PC-3 (cell line): ENCODE measurements at regions not wholly inside any gene's neighbourhood (a gene's known extent, or its start where the extent isn't known, plus 50 kb on each side); places are given as distances from the start of the nearest gene placed in this dataset.

Experiments
- ATAC-seq: fragments of 200-7000 bp; cut with Tn5 transposase; 2 replicates; pipeline ENCODE4 v1.9.1; 2020; ENCODE audit warnings: mild to moderate bottlenecking, moderate library complexity
- BruUV-seq: library from RNA; stranded (reverse); fragments of 400-500 nt; replicated peaks from 2 replicates; lab custom pipeline; 2021; lab: Mats Ljungman, UMichigan
- CTCF ChIA-PET: fragments of 300-600 bp; sonication (Branson Sonifier 250); formaldehyde crosslinking; loops from one replicate; lab custom pipeline; 2022; ENCODE audit warnings: antibody characterized with exemption; lab: Charles Lee
- POLR2A ChIA-PET: fragments of 300-600 bp; sonication (Branson Sonifier 250); formaldehyde crosslinking; loops from one replicate; lab custom pipeline; 2022; ENCODE audit warnings: antibody characterized with exemption; ENCODE audit not compliant: unreplicated experiment; lab: Charles Lee
- DNase-seq: peaks from one replicate; pipeline ENCODE4 v3.0.0-alpha.2; 2015
- H2AFZ ChIP-seq: fragments of 300-600 bp; sonication (generic); 2 replicates; pipeline ENCODE4 v1.6.0; 2016; ENCODE audit warnings: antibody characterized with exemption, low read length
- H3F3A ChIP-seq: fragments of 300-600 bp; sonication (generic); one replicate; pipeline ENCODE4 v1.6.0; 2017; ENCODE audit warnings: antibody characterized with exemption, low read length, control low read depth, mild to moderate bottlenecking; ENCODE audit not compliant: unreplicated experiment
- H3K27ac ChIP-seq: fragments of 300-600 bp; sonication (generic); 2 replicates; pipeline ENCODE4 v1.5.1; 2016; ENCODE audit warnings: mild to moderate bottlenecking, low read length
- H3K27me3 ChIP-seq: fragments of 300-600 bp; sonication (generic); 2 replicates; pipeline ENCODE4 v1.6.1; 2016; ENCODE audit warnings: low read length, mixed read lengths
- H3K36me3 ChIP-seq: fragments of 300-600 bp; sonication (generic); 2 replicates; pipeline ENCODE4 v1.6.1; 2016; ENCODE audit warnings: low read depth, mixed run types, low read length, mixed read lengths
- H3K4me1 ChIP-seq: fragments of 300-600 bp; sonication (generic); 2 replicates; pipeline ENCODE4 v1.5.1; 2016; ENCODE audit warnings: low read length; ENCODE audit not compliant: insufficient read depth
- H3K4me2 ChIP-seq: fragments of 300-600 bp; sonication (generic); 2 replicates; pipeline ENCODE4 v1.6.0; 2016; ENCODE audit warnings: low read length
- H3K4me3 ChIP-seq: fragments of 300-600 bp; sonication (generic); 2 replicates; pipeline ENCODE4 v1.5.1; 2016; ENCODE audit warnings: mild to moderate bottlenecking, low read length, mixed read lengths
- H3K79me2 ChIP-seq: fragments of 300-600 bp; sonication (generic); 2 replicates; pipeline ENCODE4 v1.6.1; 2017; ENCODE audit warnings: low read length, mixed read lengths
- H3K9ac ChIP-seq: fragments of 300-600 bp; sonication (generic); 2 replicates; pipeline ENCODE4 v1.6.0; 2016; ENCODE audit warnings: mild to moderate bottlenecking, low read length
- H3K9me2 ChIP-seq: fragments of 300-600 bp; sonication (generic); replicated peaks from 2 replicates; pipeline ENCODE4 v1.6.1; 2016; ENCODE audit warnings: mixed run types, low read length, mixed read lengths
- H3K9me3 ChIP-seq: fragments of 300-600 bp; sonication (generic); 2 replicates; pipeline ENCODE4 v1.6.1; 2016; ENCODE audit warnings: low read length, mixed read lengths
- H4K20me1 ChIP-seq: fragments of 300-600 bp; sonication (generic); 2 replicates; pipeline ENCODE4 v1.6.1; 2016; ENCODE audit warnings: low read length, mixed read lengths
- CTCF ChIP-seq: fragments of 300-600 bp; sonication (generic); conservative IDR thresholded peaks from 2 replicates; pipeline ENCODE4 v1.5.1; 2017; ENCODE audit warnings: antibody characterized with exemption, low read depth, mild to moderate bottlenecking, low read length
- EZH2 ChIP-seq: fragments of 300-600 bp; sonication (generic); IDR thresholded peaks from one replicate; pipeline ENCODE4 v1.6.1; 2017; ENCODE audit warnings: antibody characterized with exemption, mild to moderate bottlenecking, low read length; ENCODE audit not compliant: unreplicated experiment
- EZH2phosphoT487 ChIP-seq: fragments of 300-600 bp; sonication (generic); IDR thresholded peaks from 2 replicates; pipeline ENCODE4 v1.6.1; 2018; ENCODE audit warnings: mild to moderate bottlenecking, antibody characterized with exemption, low read length, borderline replicate concordance
- intact Hi-C: fragments of 100-400 bp; cut with micrococcal nuclease; formaldehyde crosslinking; loops from 2 replicates; pipeline ENCODE4 v1.9.0; 2023

- BruUV-seq, result no TSS peak
- Histone ChIP-seq H3K36me3 (no peaks in the 10 kb centered on the region), H3K9me2 (no peaks in the 10 kb centered on the region), H3K27me3 (peaks cover 29% of the 10 kb centered on the region), H3K4me2 (no peak overlapping the region), H2AFZ (no peak overlapping the region), H3K4me1 (peaks cover 7% of the 10 kb centered on the region; the same call in 1 of the 2 replicates), H3F3A (no peaks in the 10 kb centered on the region), H3K4me3 (no peak overlapping the region), H3K9me3 (no peaks in the 10 kb centered on the region), H3K27ac (no peak overlapping the region), H4K20me1 (no peaks in the 10 kb centered on the region), H3K79me2 (no peaks in the 10 kb centered on the region), H3K9ac (no peak overlapping the region)
- TF ChIP-seq EZH2 (no peak), CTCF (no peak), EZH2phosphoT487 (no peak)
- CTCF ChIA-PET, result no interaction called here
- ATAC-seq (peak; percentile 89), DNase-seq (peak; percentile 79)
- POLR2A ChIA-PET, result interaction anchor here (0.6 kb wide), 1 partner anchor 342 kb away, joined by 4 read pairs; no protein-coding TSS in a partner anchor
- intact Hi-C loops, result no loop called here
Observed at GRCh38 chr14:66228267-66228970, 257.8 kb upstream of the CCDC196 start.

- no peak overlapping the region for H3K9ac ChIP-seq
- H3K9me2 ChIP-seq, result no peaks in the 10 kb centered on the region
- no peak overlapping the region for H3K27ac ChIP-seq
- POLR2A ChIA-PET, result no interaction called here
- no peak overlapping the region for H3K4me2 ChIP-seq
- DNase-seq, result no peak
- no peaks in the 10 kb centered on the region for H3K36me3 ChIP-seq
- H3K79me2 ChIP-seq, result no peaks in the 10 kb centered on the region
- no peaks in the 10 kb centered on the region for H4K20me1 ChIP-seq
- TF ChIP-seq EZH2phosphoT487 (no peak), EZH2 (no peak), CTCF (no peak)
- H3K4me1 ChIP-seq, result peaks cover 7% of the 10 kb centered on the region; the same call in 1 of the 2 replicates
- H2AFZ ChIP-seq, result no peak overlapping the region
- H3K4me3 ChIP-seq, result no peak overlapping the region
- CTCF ChIA-PET, result no interaction called here
- no peak for ATAC-seq
- H3K9me3 ChIP-seq, result no peaks in the 10 kb centered on the region
- no peaks in the 10 kb centered on the region for H3F3A ChIP-seq
- H3K27me3 ChIP-seq, result peaks cover 59% of the 10 kb centered on the region
- intact Hi-C loops, result no loop called here
- no TSS peak for BruUV-seq
Observed at GRCh38 chr14:66231820-66232219, 254.4 kb upstream of the CCDC196 start.

GRCh38 chr14:66233591-66233990, 252.6 kb upstream of the CCDC196 start:
- intact Hi-C loops, result no loop called here
- no peak for TF ChIP-seq CTCF
- TF ChIP-seq EZH2phosphoT487, result no peak
- no peak for TF ChIP-seq EZH2
- Histone ChIP-seq H3K27me3 (peaks cover 70% of the 10 kb centered on the region), H3F3A (no peaks in the 10 kb centered on the region), H3K27ac (no peak overlapping the region), H4K20me1 (no peaks in the 10 kb centered on the region), H2AFZ (no peak overlapping the region), H3K9me2 (no peaks in the 10 kb centered on the region), H3K4me3 (no peak overlapping the region), H3K9me3 (no peaks in the 10 kb centered on the region), H3K9ac (no peak overlapping the region), H3K4me1 (peaks cover 4% of the 10 kb centered on the region; the same call in 1 of the 2 replicates), H3K36me3 (no peaks in the 10 kb centered on the region), H3K4me2 (no peak overlapping the region), H3K79me2 (no peaks in the 10 kb centered on the region)
- POLR2A ChIA-PET, result no interaction called here
- no peak for ATAC-seq
- no peak for DNase-seq
- BruUV-seq, result no TSS peak
- CTCF ChIA-PET, result no interaction called here
